Epidermal melanocyte (primary cell): ENCODE measurements at regions not wholly inside any gene's neighbourhood (a gene's known extent, or its start where the extent isn't known, plus 50 kb on each side); places are given as distances from the start of the nearest gene placed in this dataset.
"Not testable (repeated sequence)": the region's sequence is repeated elsewhere in the genome, so short reads cannot be mapped to it uniquely, and the experiment has no call there.

Experiments used
- DNase-seq: peaks from one replicate; pipeline ENCODE4 v3.0.0; 2011; ENCODE audit warnings: low spot score; ENCODE audit not compliant: insufficient read length

DNA sequence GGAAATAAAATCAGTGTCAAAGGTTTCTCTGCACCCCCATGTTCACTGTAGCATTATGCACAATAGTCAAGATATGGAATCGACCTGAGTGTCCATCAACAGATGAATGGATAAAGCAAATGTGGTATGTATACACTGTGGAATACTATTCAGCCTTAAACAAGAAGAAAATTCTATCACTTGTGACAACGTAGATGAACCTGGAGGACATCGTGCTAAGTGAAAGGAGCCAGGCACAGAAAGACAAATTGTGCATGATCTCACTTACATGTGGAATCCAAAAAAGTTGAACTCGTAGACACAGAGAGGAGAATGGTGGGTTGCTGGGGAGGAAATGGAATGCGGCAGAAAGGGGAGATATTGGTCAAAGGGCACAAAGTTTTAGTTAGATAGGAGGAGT lies 136.3 kb upstream of the ESR1 start:
- DNase-seq: no peak

GRCh38 chr6:151674578-151674977 lies 132.9 kb upstream of the ESR1 start:
- DNase-seq: no peak

DNA sequence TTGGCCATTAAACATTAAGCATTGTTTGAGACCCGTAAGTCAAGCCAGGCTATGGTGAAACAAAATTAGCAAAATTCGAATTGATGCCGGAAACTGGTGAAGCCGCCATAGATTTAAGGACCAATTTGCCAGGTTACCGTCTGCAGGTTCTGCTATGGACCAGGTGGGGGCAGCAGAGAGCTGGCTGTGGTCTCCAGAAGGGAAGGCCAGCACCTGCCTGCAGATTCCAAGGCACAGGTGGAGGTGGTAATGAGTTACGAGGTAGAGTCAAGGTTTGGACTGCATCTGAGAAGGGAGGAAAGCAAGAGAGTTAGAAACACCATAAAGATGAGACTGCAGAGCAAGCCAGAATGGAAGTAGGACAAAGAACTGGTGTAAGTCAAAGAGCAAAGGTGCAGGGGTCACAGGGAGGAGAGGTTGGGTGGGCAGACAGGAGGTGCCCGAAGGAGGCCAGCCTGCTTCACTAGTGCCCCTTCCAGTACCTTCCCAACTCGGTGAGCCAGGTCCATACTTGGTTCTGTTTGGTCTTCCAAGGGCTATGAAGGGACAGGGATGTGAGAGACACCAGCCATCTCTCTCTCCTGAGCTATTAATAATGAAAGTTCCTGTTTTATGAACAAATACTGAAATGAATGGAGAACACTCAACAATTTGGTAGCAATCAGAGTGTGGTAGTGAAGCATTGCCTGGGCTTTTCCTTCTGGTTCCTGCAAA lies 131.6 kb upstream of the ESR1 start:
- DNase-seq: no peak

GRCh38 chr6:151676460-151676945 lies 131.0 kb upstream of the ESR1 start:
- no peak for DNase-seq

- no peak for DNase-seq
These were observed 130.1 kb upstream of the ESR1 start for GRCh38 chr6:151677404-151677803.

GRCh38 chr6:151679081-151679480 lies 128.4 kb upstream of the ESR1 start:
- DNase-seq: no peak

GRCh38 chr6:151679941-151680340 lies 127.5 kb upstream of the ESR1 start:
- no peak for DNase-seq

GRCh38 chr6:151680846-151681432 lies 126.5 kb upstream of the ESR1 start:
- no peak for DNase-seq

DNA sequence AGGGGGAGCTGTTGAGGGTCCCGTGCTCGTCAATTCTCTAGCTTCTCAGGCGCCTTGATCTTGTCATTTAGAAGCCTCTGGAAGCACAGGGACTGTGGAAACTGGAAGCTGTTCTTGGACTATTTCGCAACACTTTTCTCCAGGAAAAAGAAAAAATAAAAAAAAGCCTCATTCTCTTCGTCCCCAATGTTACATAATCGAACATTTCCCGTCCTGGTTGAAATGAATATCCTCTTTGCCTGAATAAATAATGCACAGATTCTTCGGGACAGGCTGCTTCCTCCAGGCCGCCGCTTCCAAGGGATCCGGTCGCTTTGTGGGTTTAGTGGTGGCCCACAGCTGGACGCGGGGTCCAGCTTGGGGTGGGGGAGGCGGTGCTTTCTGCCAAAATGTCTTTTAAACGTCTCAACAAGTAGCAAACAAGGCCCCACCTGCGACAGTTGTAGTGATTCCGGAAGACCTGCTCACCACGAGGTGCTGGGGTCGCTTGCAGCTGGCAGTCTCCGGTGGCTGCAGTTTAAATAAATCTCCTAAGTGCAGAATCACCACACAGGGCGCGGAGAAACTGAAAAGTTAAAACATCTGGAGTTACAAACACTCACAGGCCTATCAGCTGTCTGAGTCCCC lies 125.9 kb upstream of the ESR1 start:
- DNase-seq: no peak

- DNase-seq: no peak
These were observed 125.2 kb upstream of the ESR1 start for GRCh38 chr6:151682251-151682650.

- DNase-seq: no peak
These were observed 124.6 kb upstream of the ESR1 start for GRCh38 chr6:151682922-151683321.

- DNase-seq: no peak
These were observed 124.1 kb upstream of the ESR1 start for GRCh38 chr6:151683381-151683780.

GRCh38 chr6:151689499-151690201 lies 117.8 kb upstream of the ESR1 start:
- no peak for DNase-seq

- no peak for DNase-seq
These were observed 117.2 kb upstream of the ESR1 start for GRCh38 chr6:151690303-151690702.

DNA sequence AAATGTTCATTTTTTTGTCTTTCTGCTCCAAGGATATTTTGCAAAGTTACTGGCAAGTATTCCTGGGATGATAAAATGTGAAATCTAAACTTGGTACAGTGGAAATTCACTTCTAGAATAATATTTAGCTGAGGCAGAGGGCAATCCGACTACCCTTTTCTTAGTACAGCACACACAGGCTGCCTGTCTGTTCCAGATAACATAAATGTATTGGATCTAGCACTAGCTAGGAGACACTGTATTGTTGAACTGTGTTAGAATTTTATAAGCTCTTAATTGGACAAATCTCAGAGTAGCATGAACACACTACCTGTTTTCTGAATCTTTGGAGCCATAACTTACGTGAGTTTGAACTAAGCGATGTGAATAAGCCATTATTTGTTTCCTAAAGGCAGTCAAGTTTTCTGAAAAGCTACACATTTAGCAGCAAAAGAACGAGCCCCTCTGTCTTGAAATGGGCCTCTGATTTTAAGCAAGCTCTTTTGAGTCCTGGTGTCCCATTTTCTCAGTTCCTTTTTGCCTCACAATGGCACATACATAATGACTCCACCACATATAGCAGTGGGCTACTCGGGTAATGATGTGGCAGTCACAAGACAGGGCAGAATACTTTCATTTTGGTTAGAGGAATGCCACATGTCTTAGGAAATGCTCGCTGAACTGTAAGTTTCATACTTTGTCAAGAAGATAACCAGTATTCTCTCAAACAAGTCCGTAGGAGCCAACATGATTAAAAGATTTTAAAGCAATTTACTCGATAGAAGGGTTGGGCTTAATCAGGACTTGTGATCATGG lies 116.5 kb upstream of the ESR1 start:
- peak; percentile 38 for DNase-seq

- DNase-seq: no peak
These were observed 115.3 kb upstream of the ESR1 start for GRCh38 chr6:151692216-151692615.

DNA sequence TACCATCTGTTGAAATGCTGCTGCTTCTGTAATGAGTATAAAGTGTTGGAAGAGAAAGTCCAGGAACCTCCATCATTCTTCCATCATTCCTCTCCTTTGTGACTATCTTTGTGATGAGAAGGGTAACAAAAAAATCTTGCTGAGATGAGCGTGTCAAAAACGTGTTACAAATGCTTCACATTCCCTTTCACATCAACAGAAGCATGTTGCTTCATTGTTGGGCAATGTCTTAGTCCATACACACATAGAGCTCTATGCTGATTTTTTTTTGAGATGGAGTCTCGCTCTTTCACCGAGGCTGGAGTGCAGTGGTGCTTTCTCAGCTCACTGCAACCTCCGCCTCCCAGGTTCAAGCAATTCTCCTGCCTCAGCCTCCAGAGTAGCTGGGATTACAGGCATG lies 114.1 kb upstream of the ESR1 start:
- no peak for DNase-seq

DNA sequence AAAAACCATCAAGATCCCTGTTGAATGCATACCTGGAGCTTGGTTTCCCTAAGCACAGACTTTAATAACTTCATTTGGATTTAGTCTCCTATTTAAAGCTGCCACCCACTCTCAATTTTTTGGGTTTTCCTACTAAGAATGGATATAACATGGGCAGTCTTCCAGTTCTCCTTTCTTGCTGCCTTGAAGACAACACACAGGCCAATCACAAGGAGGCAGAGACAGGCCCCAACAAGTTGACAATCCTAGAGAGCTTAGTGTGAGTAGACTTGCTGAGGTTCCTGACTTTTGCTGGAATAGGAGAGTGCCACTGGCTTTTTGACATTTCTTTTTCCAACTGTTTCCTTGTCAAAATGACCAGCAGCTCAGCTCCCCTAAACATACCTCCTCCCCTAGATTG lies 112.3 kb upstream of the ESR1 start:
- DNase-seq: no peak

- DNase-seq: not testable (repeated sequence)
These were observed 111.2 kb upstream of the ESR1 start for GRCh38 chr6:151696302-151696701.

- DNase-seq: no peak
These were observed 108.4 kb upstream of the ESR1 start for GRCh38 chr6:151698931-151699700.

GRCh38 chr6:151699719-151700118 lies 107.8 kb upstream of the ESR1 start:
- no peak for DNase-seq
